Upper lobe of left lung (tissue), 4 donors: ENCODE measurements at regions not wholly inside any gene's neighbourhood (a gene's known extent, or its start where the extent isn't known, plus 50 kb on each side); places are given as distances from the start of the nearest gene placed in this dataset.

Experiments used
- POLR2AphosphoS5 ChIP-seq, 2 donors: sonication (generic); formaldehyde crosslinking; IDR thresholded peaks; one replicate each; pipeline ENCODE4 v1.5.1; 2017; ENCODE audit warnings: antibody characterized with exemption in 2 of 2
- TF ChIP-seq, protein P1 (sequence below), 6 experiments: fragments of 450-650 bp in 4 of 6; fragments of 200-600 bp in 2 of 6; sonication (generic) in 2 of 6; IDR thresholded peaks; one replicate each; pipeline ENCODE4 v1.5.1; 2016 to 2019; ENCODE audit warnings: antibody characterized with exemption in 6 of 6

- TF ChIP-seq, protein P1, sequence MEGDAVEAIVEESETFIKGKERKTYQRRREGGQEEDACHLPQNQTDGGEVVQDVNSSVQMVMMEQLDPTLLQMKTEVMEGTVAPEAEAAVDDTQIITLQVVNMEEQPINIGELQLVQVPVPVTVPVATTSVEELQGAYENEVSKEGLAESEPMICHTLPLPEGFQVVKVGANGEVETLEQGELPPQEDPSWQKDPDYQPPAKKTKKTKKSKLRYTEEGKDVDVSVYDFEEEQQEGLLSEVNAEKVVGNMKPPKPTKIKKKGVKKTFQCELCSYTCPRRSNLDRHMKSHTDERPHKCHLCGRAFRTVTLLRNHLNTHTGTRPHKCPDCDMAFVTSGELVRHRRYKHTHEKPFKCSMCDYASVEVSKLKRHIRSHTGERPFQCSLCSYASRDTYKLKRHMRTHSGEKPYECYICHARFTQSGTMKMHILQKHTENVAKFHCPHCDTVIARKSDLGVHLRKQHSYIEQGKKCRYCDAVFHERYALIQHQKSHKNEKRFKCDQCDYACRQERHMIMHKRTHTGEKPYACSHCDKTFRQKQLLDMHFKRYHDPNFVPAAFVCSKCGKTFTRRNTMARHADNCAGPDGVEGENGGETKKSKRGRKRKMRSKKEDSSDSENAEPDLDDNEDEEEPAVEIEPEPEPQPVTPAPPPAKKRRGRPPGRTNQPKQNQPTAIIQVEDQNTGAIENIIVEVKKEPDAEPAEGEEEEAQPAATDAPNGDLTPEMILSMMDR (IDR thresholded peaks at IDR 0.05) = no peak
- no peak for TF ChIP-seq POLR2AphosphoS5 (IDR thresholded peaks at IDR 0.05)
These were observed 129.0 kb upstream of the SRSF6 start for GRCh38 chr20:43328697-43329096.
